ENCODE measurements at regions not wholly inside any gene's neighbourhood (a gene's known extent, or its start where the extent isn't known, plus 50 kb on each side); places are given as distances from the start of the nearest gene placed in this dataset.

GRCh38 chr5:106401561-106401960, 1269.2 kb downstream of the EFNA5 start:
- no peak for TF ChIP-seq CTCF (IDR thresholded peaks at IDR 0.05)
- no peak for TF ChIP-seq POLR2A (IDR thresholded peaks at IDR 0.05)
